ENCODE measurements at regions not wholly inside any gene's neighbourhood (a gene's known extent, or its start where the extent isn't known, plus 50 kb on each side); places are given as distances from the start of the nearest gene placed in this dataset.
"Not testable (repeated sequence)": the region's sequence is repeated elsewhere in the genome, so short reads cannot be mapped to it uniquely, and the experiment has no call there.

- FAIRE-seq; DNase-seq (ENCODE audit: insufficient read length, low spot score): not testable (repeated sequence)
Measured at GRCh38 chrX:79026742-79027141, 81.6 kb downstream of the P2RY10 start.

GRCh38 chrX:79035421-79035820 is 90.2 kb downstream of the P2RY10 start:
- FAIRE-seq (no peak), DNase-seq (ENCODE audit: insufficient read length, low spot score) (no peak)
- no peak for TF ChIP-seq CTCF (IDR thresholded peaks at IDR 0.05; ENCODE audit: insufficient read depth, missing control alignments)

- FAIRE-seq: no peak
- DNase-seq (ENCODE audit: insufficient read length, low spot score): no peak
- no peak for TF ChIP-seq CTCF (IDR thresholded peaks at IDR 0.05; ENCODE audit: insufficient read depth, missing control alignments)
Measured at GRCh38 chrX:79036157-79036880, 91.1 kb downstream of the P2RY10 start.

GRCh38 chrX:79065696-79066095 is 78.8 kb upstream of the GPR174 start:
- no peak for DNase-seq (ENCODE audit: insufficient read length, low spot score)
- TF ChIP-seq CTCF (IDR thresholded peaks at IDR 0.05; ENCODE audit: insufficient read depth, missing control alignments): no peak
- no peak for FAIRE-seq

- no peak for DNase-seq (ENCODE audit: insufficient read length, low spot score)
- no peak for FAIRE-seq
- no peak for TF ChIP-seq CTCF (IDR thresholded peaks at IDR 0.05; ENCODE audit: insufficient read depth, missing control alignments)
Measured at GRCh38 chrX:79078114-79078513, 66.4 kb upstream of the GPR174 start.

GRCh38 chrX:79079477-79079876 is 65.0 kb upstream of the GPR174 start:
- TF ChIP-seq CTCF (IDR thresholded peaks at IDR 0.05; ENCODE audit: insufficient read depth, missing control alignments): no peak
- FAIRE-seq (no peak), DNase-seq (ENCODE audit: insufficient read length, low spot score) (no peak)

- DNase-seq (ENCODE audit: insufficient read length, low spot score) (no peak), FAIRE-seq (no peak)
- TF ChIP-seq CTCF (IDR thresholded peaks at IDR 0.05; ENCODE audit: insufficient read depth, missing control alignments): no peak
Measured at GRCh38 chrX:79080141-79080540, 64.3 kb upstream of the GPR174 start.
